OCI-LY1 (cell line): ENCODE measurements at regions not wholly inside any gene's neighbourhood (a gene's known extent, or its start where the extent isn't known, plus 50 kb on each side); places are given as distances from the start of the nearest gene placed in this dataset.

Source experiments
- CTCF ChIP-seq: fragments of 200-600 bp; sonication (generic), shearing (Covaris generic); IDR thresholded peaks from 2 replicates; pipeline ENCODE4 v1.5.1; 2017; ENCODE audit warnings: mild to moderate bottlenecking, antibody characterized with exemption, low read length, moderate library complexity, mixed read lengths
- EZH2 ChIP-seq: fragments of 200-600 bp; sonication (generic), shearing (Covaris generic); IDR thresholded peaks from 2 replicates; pipeline ENCODE4 v1.8.0; 2017; ENCODE audit warnings: borderline replicate concordance, mixed run types, mild to moderate bottlenecking, antibody characterized with exemption, low read length, moderate library complexity, mixed read lengths

- no peak for TF ChIP-seq CTCF
- no peak for TF ChIP-seq EZH2
These were observed 203.0 kb downstream of the GABRG1 start for GRCh38 chr4:45920861-45921260.
